HFFc6 (cell line): ENCODE measurements at regions not wholly inside any gene's neighbourhood (a gene's known extent, or its start where the extent isn't known, plus 50 kb on each side); places are given as distances from the start of the nearest gene placed in this dataset.

ENCODE experiments used
- DNase-seq: peaks from one replicate; pipeline ENCODE4 v3.0.0-alpha.2; 2018
- H3K27ac Mint-ChIP-seq: 2 replicates; pipeline ENCODE4 v1.8.0; 2020; ENCODE audit warnings: mild to moderate bottlenecking, mixed read lengths
- H3K27me3 Mint-ChIP-seq: 2 replicates; pipeline ENCODE4 v1.8.0; 2021; ENCODE audit warnings: mild to moderate bottlenecking, moderate library complexity, mixed read lengths; ENCODE audit not compliant: insufficient read depth
- H3K36me3 Mint-ChIP-seq: 2 replicates; pipeline ENCODE4 v1.8.0; 2021; ENCODE audit warnings: low read depth, mixed read lengths
- H3K4me1 Mint-ChIP-seq: 2 replicates; pipeline ENCODE4 v1.8.0; 2020; ENCODE audit warnings: low read depth, mixed read lengths
- H3K4me3 Mint-ChIP-seq: 2 replicates; pipeline ENCODE4 v1.8.0; 2020; ENCODE audit warnings: mild to moderate bottlenecking, moderate library complexity, mixed read lengths
- H3K9me3 Mint-ChIP-seq: 2 replicates; pipeline ENCODE4 v1.8.0; 2020; ENCODE audit warnings: mild to moderate bottlenecking, mixed read lengths
- TF ChIP-seq, protein P1 (sequence below): fragments of 200-600 bp; sonication (generic); IDR thresholded peaks from 2 replicates; pipeline ENCODE4 v1.5.0; 2021; ENCODE audit warnings: antibody characterized with exemption, mild to moderate bottlenecking

DNA sequence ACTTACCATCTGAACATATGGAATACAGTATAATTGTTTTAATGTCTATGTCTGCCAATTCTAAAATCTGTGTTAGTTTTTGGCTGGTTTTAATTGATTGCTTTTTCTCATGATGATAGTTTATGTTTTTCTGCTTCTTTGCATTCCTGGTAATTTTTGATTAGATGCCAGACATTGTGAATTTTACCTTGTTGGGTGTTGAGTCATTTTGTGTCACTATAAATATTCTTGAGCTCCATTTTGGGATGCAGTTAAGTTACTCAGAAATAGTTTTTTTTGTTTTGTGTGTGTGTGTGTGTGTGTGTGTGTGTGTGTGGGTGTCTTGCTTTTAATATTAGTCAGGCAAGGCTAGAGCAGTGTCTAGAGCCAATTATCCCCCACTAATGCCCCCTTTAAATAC lies 818.8 kb upstream of the NR2F2 start:
- peaks cover 15% of the 10 kb centered on the region for H3K4me1 Mint-ChIP-seq
- no peaks in the 10 kb centered on the region for H3K36me3 Mint-ChIP-seq
- TF ChIP-seq, protein P1, sequence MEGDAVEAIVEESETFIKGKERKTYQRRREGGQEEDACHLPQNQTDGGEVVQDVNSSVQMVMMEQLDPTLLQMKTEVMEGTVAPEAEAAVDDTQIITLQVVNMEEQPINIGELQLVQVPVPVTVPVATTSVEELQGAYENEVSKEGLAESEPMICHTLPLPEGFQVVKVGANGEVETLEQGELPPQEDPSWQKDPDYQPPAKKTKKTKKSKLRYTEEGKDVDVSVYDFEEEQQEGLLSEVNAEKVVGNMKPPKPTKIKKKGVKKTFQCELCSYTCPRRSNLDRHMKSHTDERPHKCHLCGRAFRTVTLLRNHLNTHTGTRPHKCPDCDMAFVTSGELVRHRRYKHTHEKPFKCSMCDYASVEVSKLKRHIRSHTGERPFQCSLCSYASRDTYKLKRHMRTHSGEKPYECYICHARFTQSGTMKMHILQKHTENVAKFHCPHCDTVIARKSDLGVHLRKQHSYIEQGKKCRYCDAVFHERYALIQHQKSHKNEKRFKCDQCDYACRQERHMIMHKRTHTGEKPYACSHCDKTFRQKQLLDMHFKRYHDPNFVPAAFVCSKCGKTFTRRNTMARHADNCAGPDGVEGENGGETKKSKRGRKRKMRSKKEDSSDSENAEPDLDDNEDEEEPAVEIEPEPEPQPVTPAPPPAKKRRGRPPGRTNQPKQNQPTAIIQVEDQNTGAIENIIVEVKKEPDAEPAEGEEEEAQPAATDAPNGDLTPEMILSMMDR = no peak
- peaks cover 2% of the 10 kb centered on the region; the same call in 1 of the 2 replicates for H3K27me3 Mint-ChIP-seq
- no peak overlapping the region for H3K27ac Mint-ChIP-seq
- no peak overlapping the region for H3K4me3 Mint-ChIP-seq
- H3K9me3 Mint-ChIP-seq = no peaks in the 10 kb centered on the region
- peak; percentile 51 for DNase-seq

DNA sequence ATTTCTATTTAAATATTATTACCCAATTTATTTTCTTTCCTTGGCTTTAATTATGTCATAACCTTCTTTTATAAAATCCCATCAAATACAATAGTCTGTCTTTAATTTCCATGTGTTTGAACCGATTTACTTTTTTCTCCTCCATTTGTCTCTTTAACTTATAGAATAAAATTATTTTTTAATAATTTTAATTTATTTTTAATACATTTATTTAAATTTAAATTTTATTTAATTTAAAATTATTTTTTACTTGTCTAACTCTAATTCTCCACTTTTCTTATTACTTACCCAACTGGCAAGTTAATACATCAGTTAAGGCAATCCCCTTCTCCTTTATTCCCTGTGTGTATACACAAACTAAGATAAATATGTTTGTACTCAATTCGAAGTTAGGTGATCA lies 817.6 kb upstream of the NR2F2 start:
- peaks cover 2% of the 10 kb centered on the region; the same call in 1 of the 2 replicates for H3K27me3 Mint-ChIP-seq
- H3K27ac Mint-ChIP-seq = no peak overlapping the region
- H3K4me3 Mint-ChIP-seq = no peak overlapping the region
- H3K36me3 Mint-ChIP-seq = no peaks in the 10 kb centered on the region
- H3K4me1 Mint-ChIP-seq = peaks cover 15% of the 10 kb centered on the region
- no peaks in the 10 kb centered on the region for H3K9me3 Mint-ChIP-seq
- no peak for DNase-seq
- TF ChIP-seq, protein P1 = no peak

DNA sequence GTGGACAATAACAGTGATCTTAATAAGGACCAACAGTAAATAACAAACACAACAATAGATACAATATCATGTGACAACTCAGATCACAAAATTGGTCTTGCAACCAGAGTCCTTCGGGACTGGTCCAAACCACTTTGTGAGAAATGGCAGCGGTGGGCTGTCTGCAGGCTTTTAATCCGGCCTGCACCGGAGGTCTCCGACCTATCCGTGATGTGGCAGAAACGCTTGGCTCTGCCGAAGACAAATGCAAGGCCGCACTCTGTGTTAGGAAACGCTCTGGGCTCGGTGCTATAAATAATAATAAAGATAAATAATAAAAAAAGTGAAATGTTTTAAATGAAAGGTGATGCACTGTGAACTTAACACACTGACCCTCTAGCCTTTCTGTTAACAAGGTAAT lies 810.6 kb upstream of the NR2F2 start:
- H3K27me3 Mint-ChIP-seq = no peaks in the 10 kb centered on the region
- no peak overlapping the region for H3K4me3 Mint-ChIP-seq

DNA sequence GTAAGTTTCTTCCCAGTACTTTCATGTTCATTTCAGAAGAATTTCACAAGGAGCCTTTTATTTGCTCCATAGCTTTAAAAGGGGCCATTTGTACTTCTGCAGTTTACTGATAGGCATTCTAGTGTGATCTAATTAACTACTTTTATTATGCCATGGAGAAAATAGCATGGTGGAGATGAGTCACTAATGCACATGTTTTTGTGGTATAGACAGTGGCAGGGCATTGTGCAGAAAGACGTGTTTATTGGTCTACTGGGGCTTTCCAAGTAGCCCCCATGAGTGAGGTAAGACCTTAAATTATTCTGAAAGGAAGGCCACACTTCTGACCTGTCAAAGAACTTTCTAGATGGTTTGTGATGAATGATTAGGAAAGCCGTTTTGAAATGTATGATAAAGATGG lies 810.0 kb upstream of the NR2F2 start:
- no peak for DNase-seq

More for the DNA sequence above, 810.6 kb upstream of the NR2F2 start:
- DNase-seq = no peak
- Mint-ChIP-seq H3K27ac (no peak overlapping the region), H3K9me3 (no peaks in the 10 kb centered on the region), H3K4me1 (no peaks in the 10 kb centered on the region; the same call in 1 of the 2 replicates), H3K36me3 (no peaks in the 10 kb centered on the region)
- TF ChIP-seq, protein P1 = no peak

DNA sequence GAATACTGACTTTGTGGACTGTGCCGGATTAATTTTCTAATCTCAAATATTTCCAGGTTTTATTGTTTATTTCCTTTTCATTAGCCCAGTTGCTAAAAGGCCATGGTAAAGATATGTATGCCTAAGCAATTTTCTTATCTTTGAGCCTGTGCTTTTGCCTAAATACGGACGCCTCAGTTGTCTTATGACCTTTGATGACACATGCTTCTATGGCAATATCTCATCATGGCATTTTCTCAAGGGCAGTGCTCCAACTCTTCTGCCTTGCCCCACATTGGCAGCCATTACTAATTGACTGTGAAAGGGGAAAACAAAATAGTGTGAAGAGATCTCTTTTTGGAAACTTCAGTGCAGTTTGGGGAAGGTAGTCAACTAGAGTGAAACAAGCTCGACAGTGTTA lies 809.6 kb upstream of the NR2F2 start:
- TF ChIP-seq, protein P1 = no peak
- Mint-ChIP-seq H3K27ac (no peak overlapping the region), H3K9me3 (no peaks in the 10 kb centered on the region), H3K4me3 (no peak overlapping the region), H3K27me3 (peaks cover 2% of the 10 kb centered on the region; the same call in 1 of the 2 replicates), H3K36me3 (no peaks in the 10 kb centered on the region), H3K4me1 (no peaks in the 10 kb centered on the region; the same call in 1 of the 2 replicates)
- no peak for DNase-seq

More for the DNA sequence above, 810.0 kb upstream of the NR2F2 start:
- peaks cover 2% of the 10 kb centered on the region; the same call in 1 of the 2 replicates for H3K27me3 Mint-ChIP-seq
- H3K4me1 Mint-ChIP-seq = no peaks in the 10 kb centered on the region; the same call in 1 of the 2 replicates
- TF ChIP-seq, protein P1 = no peak
- H3K27ac Mint-ChIP-seq = no peak overlapping the region
- H3K36me3 Mint-ChIP-seq = no peaks in the 10 kb centered on the region
- H3K9me3 Mint-ChIP-seq = no peaks in the 10 kb centered on the region
- H3K4me3 Mint-ChIP-seq = no peak overlapping the region

DNA sequence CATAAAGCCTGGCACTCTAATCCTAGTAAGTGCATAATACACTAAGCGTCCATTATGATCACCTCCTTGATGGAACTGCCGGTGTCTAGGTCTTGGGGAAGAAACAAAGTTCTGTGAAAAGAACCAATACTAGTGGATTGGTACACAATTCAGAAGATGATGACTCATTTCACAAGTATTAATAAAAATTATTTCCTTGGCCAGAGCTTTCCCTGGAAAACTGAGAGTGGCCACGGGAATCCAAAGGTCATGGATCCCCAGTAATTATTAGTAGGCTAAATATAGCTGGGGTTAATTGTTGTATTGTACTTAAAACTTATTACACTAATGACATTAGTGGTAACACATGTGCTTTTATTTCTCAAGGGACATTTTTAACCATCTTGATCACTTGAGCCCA lies 808.0 kb upstream of the NR2F2 start:
- Mint-ChIP-seq H3K4me3 (no peak overlapping the region), H3K36me3 (no peaks in the 10 kb centered on the region), H3K9me3 (peaks cover 4% of the 10 kb centered on the region; the same call in 1 of the 2 replicates), H3K27me3 (peaks cover 2% of the 10 kb centered on the region; the same call in 1 of the 2 replicates), H3K27ac (no peak overlapping the region), H3K4me1 (no peaks in the 10 kb centered on the region; the same call in 1 of the 2 replicates)
- TF ChIP-seq, protein P1 = no peak
- DNase-seq = peak; percentile 19
